ENCODE measurements at regions not wholly inside any gene's neighbourhood (a gene's known extent, or its start where the extent isn't known, plus 50 kb on each side); places are given as distances from the start of the nearest gene placed in this dataset.

DNA sequence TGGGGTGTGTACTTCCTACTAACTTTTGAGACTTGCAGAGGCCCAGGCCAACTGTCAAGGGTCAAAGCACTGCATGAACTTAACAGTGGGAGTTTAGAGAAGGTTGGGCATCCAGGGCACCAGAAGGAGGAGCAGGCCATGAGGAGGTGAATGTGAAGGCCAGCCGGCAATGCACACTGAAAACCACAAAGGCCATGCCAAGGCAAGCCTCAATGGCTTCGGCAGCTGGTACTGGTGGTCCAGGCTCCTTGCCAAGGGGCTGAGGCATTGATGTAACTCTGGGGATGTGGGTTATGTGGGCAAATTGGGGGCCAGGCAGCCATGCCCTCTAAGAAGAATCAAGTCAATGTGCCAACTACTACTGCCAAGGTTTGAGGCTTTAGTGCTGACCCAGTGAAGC is 222.4 kb downstream of the UNC5CL start:
- DNase-seq (ENCODE audit: low read depth): no peak
- TF ChIP-seq, protein P1, sequence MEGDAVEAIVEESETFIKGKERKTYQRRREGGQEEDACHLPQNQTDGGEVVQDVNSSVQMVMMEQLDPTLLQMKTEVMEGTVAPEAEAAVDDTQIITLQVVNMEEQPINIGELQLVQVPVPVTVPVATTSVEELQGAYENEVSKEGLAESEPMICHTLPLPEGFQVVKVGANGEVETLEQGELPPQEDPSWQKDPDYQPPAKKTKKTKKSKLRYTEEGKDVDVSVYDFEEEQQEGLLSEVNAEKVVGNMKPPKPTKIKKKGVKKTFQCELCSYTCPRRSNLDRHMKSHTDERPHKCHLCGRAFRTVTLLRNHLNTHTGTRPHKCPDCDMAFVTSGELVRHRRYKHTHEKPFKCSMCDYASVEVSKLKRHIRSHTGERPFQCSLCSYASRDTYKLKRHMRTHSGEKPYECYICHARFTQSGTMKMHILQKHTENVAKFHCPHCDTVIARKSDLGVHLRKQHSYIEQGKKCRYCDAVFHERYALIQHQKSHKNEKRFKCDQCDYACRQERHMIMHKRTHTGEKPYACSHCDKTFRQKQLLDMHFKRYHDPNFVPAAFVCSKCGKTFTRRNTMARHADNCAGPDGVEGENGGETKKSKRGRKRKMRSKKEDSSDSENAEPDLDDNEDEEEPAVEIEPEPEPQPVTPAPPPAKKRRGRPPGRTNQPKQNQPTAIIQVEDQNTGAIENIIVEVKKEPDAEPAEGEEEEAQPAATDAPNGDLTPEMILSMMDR (IDR thresholded peaks at IDR 0.05; ENCODE audit: control insufficient read depth, insufficient read depth, low read depth, low read length, missing control alignments): no peak
- H3K4me3 ChIP-seq (ENCODE audit: control insufficient read depth, low read depth, low read length): no peak overlapping the region

DNA sequence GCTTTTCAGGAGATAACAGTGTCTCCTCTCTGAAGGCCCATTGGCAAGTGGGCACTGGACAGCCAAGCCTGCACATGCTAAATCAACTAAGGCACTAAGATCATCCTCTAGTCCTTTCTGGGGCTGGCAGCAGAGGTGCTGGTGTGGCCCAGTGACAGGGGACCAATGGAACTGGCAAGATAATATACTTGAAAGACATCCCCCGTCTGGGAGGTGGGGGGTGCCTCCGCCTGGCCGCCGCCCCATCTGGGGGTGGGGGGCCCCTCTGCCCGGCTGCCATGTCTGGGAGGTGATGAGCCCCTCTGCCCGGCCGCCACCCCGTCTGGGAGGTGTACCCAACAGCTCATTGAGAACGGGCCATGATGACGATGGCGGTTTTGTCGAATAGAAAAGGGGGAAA is 223.3 kb downstream of the UNC5CL start:
- DNase-seq (ENCODE audit: low read depth): no peak
- H3K4me3 ChIP-seq (ENCODE audit: control insufficient read depth, low read depth, low read length): no peak overlapping the region

DNA sequence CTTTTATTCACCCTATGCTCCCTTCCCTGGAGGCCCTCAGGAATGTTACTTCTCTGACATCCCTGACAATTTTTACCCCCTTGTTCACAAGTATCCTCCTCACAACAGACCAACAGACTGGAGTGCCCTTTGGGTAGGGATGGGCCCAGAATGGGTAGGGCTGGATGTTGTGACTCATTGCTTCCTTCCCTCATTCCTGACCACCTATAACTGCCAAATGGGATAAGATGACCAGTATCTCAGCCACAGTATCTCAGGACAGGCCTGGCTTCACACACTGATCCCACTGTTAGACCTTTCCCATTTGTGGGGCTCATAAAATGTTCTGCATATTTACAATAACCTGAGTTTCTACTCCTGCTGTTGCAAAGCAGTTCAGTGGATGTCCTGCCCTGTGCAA is 223.0 kb upstream of the LRFN2 start:
- H3K4me3 ChIP-seq (ENCODE audit: control insufficient read depth, low read depth, low read length): no peak overlapping the region
- TF ChIP-seq, protein P1 (IDR thresholded peaks at IDR 0.05; ENCODE audit: control insufficient read depth, insufficient read depth, low read depth, low read length, missing control alignments): no peak
- DNase-seq (ENCODE audit: low read depth): no peak

More for the DNA sequence above, 223.3 kb downstream of the UNC5CL start:
- TF ChIP-seq, protein P1 (IDR thresholded peaks at IDR 0.05; ENCODE audit: control insufficient read depth, insufficient read depth, low read depth, low read length, missing control alignments): no peak

DNA sequence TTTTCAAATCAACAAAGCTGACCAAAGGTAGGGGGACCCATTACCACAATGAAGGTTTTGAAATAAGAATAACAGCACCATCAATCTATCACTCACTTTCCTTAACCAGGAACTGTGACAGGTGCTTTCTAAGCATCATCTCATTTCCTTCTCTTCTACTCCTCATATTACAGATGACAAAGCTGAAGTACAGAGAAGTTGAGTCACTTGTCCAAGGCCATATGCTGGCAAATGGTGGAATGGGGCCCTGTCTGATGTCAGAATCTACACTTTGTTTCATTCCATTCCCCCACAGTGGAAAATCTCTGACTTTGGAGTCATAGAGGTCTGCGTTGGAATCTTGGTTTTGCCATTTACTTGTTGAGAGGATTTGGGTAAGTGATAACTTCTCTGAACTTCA is 222.5 kb upstream of the LRFN2 start:
- TF ChIP-seq, protein P1 (IDR thresholded peaks at IDR 0.05; ENCODE audit: control insufficient read depth, insufficient read depth, low read depth, low read length, missing control alignments): no peak
- no peak overlapping the region for H3K4me3 ChIP-seq (ENCODE audit: control insufficient read depth, low read depth, low read length)
- DNase-seq (ENCODE audit: low read depth): no peak

DNA sequence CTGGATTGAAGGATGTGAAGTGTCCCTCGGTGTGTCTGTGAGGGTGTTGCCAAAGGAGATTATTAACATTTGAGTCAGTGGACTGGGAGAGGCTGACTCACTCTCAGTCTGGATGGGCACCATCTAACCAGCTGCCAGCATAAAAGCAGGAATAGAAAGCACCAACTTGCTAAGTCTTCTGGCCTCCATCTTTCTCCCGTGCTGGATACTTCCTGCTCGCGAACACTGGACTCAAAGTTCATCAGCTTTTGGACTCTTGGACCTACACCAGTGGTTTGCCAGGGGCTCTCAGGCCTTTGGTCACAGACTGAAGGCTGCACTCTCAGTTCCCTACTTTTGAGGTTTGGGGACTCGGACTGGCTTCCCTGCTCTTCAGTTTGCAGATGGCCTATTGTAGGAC is 220.3 kb upstream of the LRFN2 start:
- TF ChIP-seq, protein P1 (IDR thresholded peaks at IDR 0.05; ENCODE audit: control insufficient read depth, insufficient read depth, low read depth, low read length, missing control alignments): no peak
- no peak for DNase-seq (ENCODE audit: low read depth)
- no peak overlapping the region for H3K4me3 ChIP-seq (ENCODE audit: control insufficient read depth, low read depth, low read length)

DNA sequence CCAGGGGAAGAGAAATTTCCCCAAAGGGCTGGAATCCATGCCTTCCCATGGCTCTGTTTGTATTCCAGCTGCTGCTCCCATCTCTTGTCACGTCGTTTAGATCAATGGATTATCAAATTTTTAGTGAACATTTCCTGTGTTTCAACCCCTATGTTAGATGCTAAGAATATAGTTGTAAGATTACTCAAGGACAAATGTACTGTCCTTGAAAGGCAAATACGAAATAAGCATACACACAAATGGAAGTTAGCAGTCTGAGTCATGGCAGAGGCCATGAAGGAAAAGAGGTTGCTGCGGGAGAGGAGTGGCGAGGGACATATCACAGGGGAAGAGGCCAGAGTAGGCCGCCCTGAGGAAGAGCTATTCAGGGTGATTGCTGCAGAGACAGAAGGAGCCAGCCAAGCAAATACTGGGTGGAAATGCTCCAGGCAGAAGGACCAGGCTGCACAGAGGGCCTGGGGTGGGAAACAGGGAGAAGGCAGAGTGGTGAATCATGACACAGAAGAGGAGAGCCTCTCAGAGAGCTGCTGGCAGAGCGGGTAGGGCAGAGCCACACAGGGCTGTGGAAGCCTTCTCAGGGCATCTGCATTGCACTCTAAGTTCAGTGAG is 219.2 kb upstream of the LRFN2 start:
- H3K4me3 ChIP-seq (ENCODE audit: control insufficient read depth, low read depth, low read length): no peak overlapping the region
- TF ChIP-seq, protein P1 (IDR thresholded peaks at IDR 0.05; ENCODE audit: control insufficient read depth, insufficient read depth, low read depth, low read length, missing control alignments): no peak
- no peak for DNase-seq (ENCODE audit: low read depth)

DNA sequence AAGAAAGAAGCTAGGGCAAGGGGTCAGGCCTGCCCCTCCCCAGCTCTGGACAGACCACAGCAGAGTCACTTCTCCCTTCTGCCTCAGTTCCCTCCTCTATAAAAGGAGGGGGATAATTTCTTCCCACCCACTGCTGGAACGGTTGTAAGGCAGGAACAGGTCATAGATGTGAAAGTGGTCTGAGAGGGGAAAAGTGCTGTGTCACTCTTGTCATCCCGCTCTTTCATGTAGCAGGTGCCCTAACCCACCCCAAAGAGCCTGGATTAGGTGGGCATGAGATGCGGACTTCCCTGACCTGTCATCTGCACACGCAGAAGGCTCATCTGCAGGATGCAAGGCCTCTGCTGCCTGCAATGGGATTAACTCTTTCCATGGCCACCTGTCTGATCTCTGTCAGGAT is 218.2 kb upstream of the LRFN2 start:
- DNase-seq (ENCODE audit: low read depth): no peak
- TF ChIP-seq, protein P1 (IDR thresholded peaks at IDR 0.05; ENCODE audit: control insufficient read depth, insufficient read depth, low read depth, low read length, missing control alignments): no peak
- no peak overlapping the region for H3K4me3 ChIP-seq (ENCODE audit: control insufficient read depth, low read depth, low read length)

All from AG09309 (cell line).